Stimulated activated CD4-positive, alpha-beta T cell treated with anti-CD3 and anti-CD28 coated beads, TNF-alpha, amount 100 ng/mL, for 24 hours (primary cell): ENCODE measurements at regions not wholly inside any gene's neighbourhood (a gene's known extent, or its start where the extent isn't known, plus 50 kb on each side); places are given as distances from the start of the nearest gene placed in this dataset.

Experiments used
- DNase-seq, 3 experiments: peaks; one replicate each; pipeline ENCODE4 v3.0.0-alpha.2; 2020; ENCODE audit warnings: low read depth in 3 of 3

GRCh38 chr14:71466251-71466650 is 466.0 kb upstream of the RGS6 start:
- no peak for DNase-seq

GRCh38 chr14:71466946-71467345 is 465.3 kb upstream of the RGS6 start:
- DNase-seq: no peak

GRCh38 chr14:71467361-71467811 is 464.8 kb upstream of the RGS6 start:
- DNase-seq: no peak

GRCh38 chr14:71468701-71469100 is 463.5 kb upstream of the RGS6 start:
- DNase-seq: no peak

- DNase-seq: no peak
Measured at GRCh38 chr14:71469643-71470335, 462.4 kb upstream of the RGS6 start.

- DNase-seq: no peak
Measured at GRCh38 chr14:71471634-71472355, 460.4 kb upstream of the RGS6 start.

GRCh38 chr14:71472356-71473340 is 459.6 kb upstream of the RGS6 start:
- DNase-seq: no peak

GRCh38 chr14:71473843-71474242 is 458.4 kb upstream of the RGS6 start:
- no peak for DNase-seq

- DNase-seq: no peak
Measured at GRCh38 chr14:71474301-71475265, 457.6 kb upstream of the RGS6 start.

GRCh38 chr14:71475916-71476315 is 456.3 kb upstream of the RGS6 start:
- DNase-seq: no peak

- DNase-seq: no peak
Measured at GRCh38 chr14:71478542-71478941, 453.7 kb upstream of the RGS6 start.

GRCh38 chr14:71481021-71481654 is 451.1 kb upstream of the RGS6 start:
- no peak for DNase-seq

- DNase-seq: no peak
Measured at GRCh38 chr14:71482671-71483070, 449.6 kb upstream of the RGS6 start.

- no peak for DNase-seq
Measured at GRCh38 chr14:71483154-71483553, 449.1 kb upstream of the RGS6 start.

GRCh38 chr14:71485833-71486232 is 446.4 kb upstream of the RGS6 start:
- DNase-seq: no peak

GRCh38 chr14:71486279-71486678 is 445.9 kb upstream of the RGS6 start:
- no peak for DNase-seq

- no peak for DNase-seq
Measured at GRCh38 chr14:71487449-71487848, 444.8 kb upstream of the RGS6 start.

- DNase-seq: no peak
Measured at GRCh38 chr14:71487941-71488340, 444.3 kb upstream of the RGS6 start.

GRCh38 chr14:71488703-71489191 is 443.5 kb upstream of the RGS6 start:
- no peak for DNase-seq

- DNase-seq: no peak
Measured at GRCh38 chr14:71489742-71490141, 442.5 kb upstream of the RGS6 start.
